ENCODE measurements at regions not wholly inside any gene's neighbourhood (a gene's known extent, or its start where the extent isn't known, plus 50 kb on each side); places are given as distances from the start of the nearest gene placed in this dataset.

- no peak for DNase-seq (ENCODE audit: low spot score)
Measured at GRCh38 chr4:62344915-62345314, 1144.8 kb downstream of the ADGRL3 start.

GRCh38 chr4:62344474-62344873 lies 1144.3 kb downstream of the ADGRL3 start:
- no peak for DNase-seq (ENCODE audit: low spot score)

GRCh38 chr4:62342346-62342745 lies 1142.2 kb downstream of the ADGRL3 start:
- no peak for DNase-seq (ENCODE audit: low spot score)

GRCh38 chr4:62328526-62328925 lies 1128.4 kb downstream of the ADGRL3 start:
- DNase-seq (ENCODE audit: low spot score), result no peak

GRCh38 chr4:62327612-62328297 lies 1127.6 kb downstream of the ADGRL3 start:
- DNase-seq (ENCODE audit: low spot score), result no peak

- no peak for DNase-seq (ENCODE audit: low spot score)
Measured at GRCh38 chr4:62324215-62324614, 1124.1 kb downstream of the ADGRL3 start.

GRCh38 chr4:62320612-62321011 lies 1120.5 kb downstream of the ADGRL3 start:
- no peak for DNase-seq (ENCODE audit: low spot score)

- no peak for DNase-seq (ENCODE audit: low spot score)
Measured at GRCh38 chr4:62302710-62303109, 1102.6 kb downstream of the ADGRL3 start.

- DNase-seq (ENCODE audit: low spot score), result no peak
Measured at GRCh38 chr4:62301500-62301899, 1101.4 kb downstream of the ADGRL3 start.

- no peak for DNase-seq (ENCODE audit: low spot score)
Measured at GRCh38 chr4:62293551-62293950, 1093.4 kb downstream of the ADGRL3 start.

- no peak for DNase-seq (ENCODE audit: low spot score)
Measured at GRCh38 chr4:62292911-62293310, 1092.8 kb downstream of the ADGRL3 start.

- DNase-seq (ENCODE audit: low spot score), result no peak
Measured at GRCh38 chr4:62288808-62289541, 1088.8 kb downstream of the ADGRL3 start.

GRCh38 chr4:62285026-62285425 lies 1084.9 kb downstream of the ADGRL3 start:
- DNase-seq (ENCODE audit: low spot score), result no peak

GRCh38 chr4:62279689-62280088 lies 1079.6 kb downstream of the ADGRL3 start:
- no peak for DNase-seq (ENCODE audit: low spot score)

- no peak for DNase-seq (ENCODE audit: low spot score)
Measured at GRCh38 chr4:62275470-62275869, 1075.3 kb downstream of the ADGRL3 start.

GRCh38 chr4:62274782-62275181 lies 1074.7 kb downstream of the ADGRL3 start:
- no peak for DNase-seq (ENCODE audit: low spot score)

GRCh38 chr4:62271107-62271506 lies 1071.0 kb downstream of the ADGRL3 start:
- no peak for DNase-seq (ENCODE audit: low spot score)

- DNase-seq (ENCODE audit: low spot score), result no peak
Measured at GRCh38 chr4:62269918-62270317, 1069.8 kb downstream of the ADGRL3 start.

GRCh38 chr4:62263454-62263853 lies 1063.3 kb downstream of the ADGRL3 start:
- DNase-seq (ENCODE audit: low spot score), result no peak

- DNase-seq (ENCODE audit: low spot score), result no peak
Measured at GRCh38 chr4:62262676-62263075, 1062.5 kb downstream of the ADGRL3 start.

- no peak for DNase-seq (ENCODE audit: low spot score)
Measured at GRCh38 chr4:62260254-62260653, 1060.1 kb downstream of the ADGRL3 start.

GRCh38 chr4:62256479-62256878 lies 1056.4 kb downstream of the ADGRL3 start:
- no peak for DNase-seq (ENCODE audit: low spot score)

- no peak for DNase-seq (ENCODE audit: low spot score)
Measured at GRCh38 chr4:62252728-62253127, 1052.6 kb downstream of the ADGRL3 start.

GRCh38 chr4:62250100-62250499 lies 1050.0 kb downstream of the ADGRL3 start:
- no peak for DNase-seq (ENCODE audit: low spot score)
